HG03520 (cell line): ENCODE measurements at regions not wholly inside any gene's neighbourhood (a gene's known extent, or its start where the extent isn't known, plus 50 kb on each side); places are given as distances from the start of the nearest gene placed in this dataset.

Source experiments
- ATAC-seq: cut with Tn5 transposase; IDR thresholded peaks from one replicate; pipeline ENCODE4 v1.9.1; 2021; ENCODE audit warnings: mild to moderate bottlenecking, moderate library complexity; ENCODE audit not compliant: unreplicated experiment

GRCh38 chr21:32216293-32216692 lies 62.6 kb downstream of the MIS18A start:
- no peak for ATAC-seq

- no peak for ATAC-seq
Observed at GRCh38 chr21:32215306-32215685, 63.6 kb downstream of the MIS18A start.

GRCh38 chr21:32214654-32215305 lies 64.1 kb downstream of the MIS18A start:
- ATAC-seq, result no peak

GRCh38 chr21:32212116-32212515 lies 66.7 kb downstream of the MIS18A start:
- ATAC-seq, result no peak

- no peak for ATAC-seq
Observed at GRCh38 chr21:32211306-32211705, 67.5 kb downstream of the MIS18A start.

GRCh38 chr21:32209580-32209979 lies 69.3 kb downstream of the MIS18A start:
- no peak for ATAC-seq

- ATAC-seq, result no peak
Observed at GRCh38 chr21:32207406-32207716, 71.5 kb downstream of the MIS18A start.

- no peak for ATAC-seq
Observed at GRCh38 chr21:32206631-32207405, 72.0 kb downstream of the MIS18A start.

GRCh38 chr21:32203877-32204480 lies 74.9 kb downstream of the MIS18A start:
- ATAC-seq, result no peak

GRCh38 chr21:32200029-32200428 lies 78.8 kb downstream of the MIS18A start:
- ATAC-seq, result no peak

GRCh38 chr21:32198384-32198783 lies 80.5 kb downstream of the MIS18A start:
- ATAC-seq, result no peak

- ATAC-seq, result no peak
Observed at GRCh38 chr21:32197896-32198295, 81.0 kb downstream of the MIS18A start.

- ATAC-seq, result no peak
Observed at GRCh38 chr21:32196001-32196400, 82.8 kb downstream of the MIS18A start.

- ATAC-seq, result no peak
Observed at GRCh38 chr21:32193098-32193465, 85.8 kb downstream of the MIS18A start.

GRCh38 chr21:32192291-32193097 lies 86.4 kb downstream of the MIS18A start:
- ATAC-seq, result no peak

- no peak for ATAC-seq
Observed at GRCh38 chr21:32190493-32191144, 88.2 kb downstream of the MIS18A start.

GRCh38 chr21:32189688-32190483 lies 89.0 kb downstream of the MIS18A start:
- no peak for ATAC-seq

GRCh38 chr21:32186804-32187203 lies 92.0 kb downstream of the MIS18A start:
- no peak for ATAC-seq

- no peak for ATAC-seq
Observed at GRCh38 chr21:32185726-32186125, 93.1 kb downstream of the MIS18A start.

GRCh38 chr21:32185103-32185502 lies 93.7 kb downstream of the MIS18A start:
- ATAC-seq, result no peak
